GM12865 (cell line): ENCODE measurements at regions not wholly inside any gene's neighbourhood (a gene's known extent, or its start where the extent isn't known, plus 50 kb on each side); places are given as distances from the start of the nearest gene placed in this dataset.

Experiments
- DNase-seq: peaks from one replicate; pipeline ENCODE4 v3.0.0; 2010; ENCODE audit warnings: low read depth
- H3K4me3 ChIP-seq: 2 replicates; pipeline ENCODE4 v1.5.1; 2011; ENCODE audit warnings: mild to moderate bottlenecking, low read depth, low read length, control low read depth
- TF ChIP-seq, protein P1 (sequence below): IDR thresholded peaks from 2 replicates; pipeline ENCODE4 v1.5.1; 2011; ENCODE audit warnings: low read length, control low read depth, low read depth, inconsistent platforms; ENCODE audit not compliant: insufficient read depth; ENCODE audit errors: missing control alignments

DNA sequence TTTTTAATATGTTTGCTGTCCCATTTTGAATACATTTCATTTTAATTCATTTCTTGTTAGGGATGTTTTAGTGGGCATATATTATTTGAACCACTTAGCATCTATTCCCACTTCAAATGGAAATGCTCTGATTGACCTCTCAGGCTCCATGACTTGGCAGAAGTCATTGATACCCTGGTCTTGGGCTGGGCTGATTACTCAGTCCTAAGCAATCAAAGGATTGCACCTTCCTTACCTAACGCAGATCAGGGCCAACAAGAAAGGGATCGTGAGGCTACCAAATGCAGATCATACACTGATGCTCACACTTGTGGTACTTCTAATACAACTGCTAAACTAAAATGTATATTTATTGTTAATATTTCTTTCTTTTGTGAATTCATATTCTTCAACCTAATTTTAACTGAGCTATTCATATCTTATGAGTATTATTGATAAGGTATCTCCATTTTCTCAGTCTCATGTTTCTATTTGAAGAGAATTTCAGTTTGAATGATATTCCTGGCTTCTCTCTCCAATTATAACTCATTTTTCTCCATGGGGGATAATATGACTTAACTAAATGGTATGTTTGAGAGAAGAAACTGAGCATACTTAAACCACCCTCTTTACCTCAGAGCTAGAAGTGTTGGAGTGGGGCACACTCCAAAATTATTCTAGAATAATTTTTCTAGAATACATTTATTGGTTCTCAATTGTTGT, 615.5 kb upstream of the ADAMTS5 start:
- TF ChIP-seq, protein P1, sequence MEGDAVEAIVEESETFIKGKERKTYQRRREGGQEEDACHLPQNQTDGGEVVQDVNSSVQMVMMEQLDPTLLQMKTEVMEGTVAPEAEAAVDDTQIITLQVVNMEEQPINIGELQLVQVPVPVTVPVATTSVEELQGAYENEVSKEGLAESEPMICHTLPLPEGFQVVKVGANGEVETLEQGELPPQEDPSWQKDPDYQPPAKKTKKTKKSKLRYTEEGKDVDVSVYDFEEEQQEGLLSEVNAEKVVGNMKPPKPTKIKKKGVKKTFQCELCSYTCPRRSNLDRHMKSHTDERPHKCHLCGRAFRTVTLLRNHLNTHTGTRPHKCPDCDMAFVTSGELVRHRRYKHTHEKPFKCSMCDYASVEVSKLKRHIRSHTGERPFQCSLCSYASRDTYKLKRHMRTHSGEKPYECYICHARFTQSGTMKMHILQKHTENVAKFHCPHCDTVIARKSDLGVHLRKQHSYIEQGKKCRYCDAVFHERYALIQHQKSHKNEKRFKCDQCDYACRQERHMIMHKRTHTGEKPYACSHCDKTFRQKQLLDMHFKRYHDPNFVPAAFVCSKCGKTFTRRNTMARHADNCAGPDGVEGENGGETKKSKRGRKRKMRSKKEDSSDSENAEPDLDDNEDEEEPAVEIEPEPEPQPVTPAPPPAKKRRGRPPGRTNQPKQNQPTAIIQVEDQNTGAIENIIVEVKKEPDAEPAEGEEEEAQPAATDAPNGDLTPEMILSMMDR = no peak
- DNase-seq = no peak
- no peak overlapping the region for H3K4me3 ChIP-seq

DNA sequence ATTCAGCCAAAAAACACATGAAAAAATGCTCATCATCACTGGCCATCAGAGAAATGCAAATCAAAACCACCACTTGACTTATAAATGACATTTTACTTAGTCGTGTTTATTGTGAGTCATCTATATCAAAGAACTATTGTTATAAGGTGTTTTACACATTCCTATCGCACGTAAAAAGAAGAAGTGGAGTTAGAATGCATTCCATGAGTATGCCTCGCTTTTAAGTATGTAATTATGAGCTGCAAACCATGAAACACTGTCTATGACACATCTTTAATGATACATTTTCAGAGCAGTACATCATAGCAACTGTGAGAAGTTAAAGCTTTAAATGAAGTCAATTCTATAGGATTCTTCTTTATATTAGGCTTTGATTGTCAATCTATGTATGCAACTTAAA, 614.3 kb upstream of the ADAMTS5 start:
- H3K4me3 ChIP-seq = no peak overlapping the region
- TF ChIP-seq, protein P1 = no peak
- no peak for DNase-seq

DNA sequence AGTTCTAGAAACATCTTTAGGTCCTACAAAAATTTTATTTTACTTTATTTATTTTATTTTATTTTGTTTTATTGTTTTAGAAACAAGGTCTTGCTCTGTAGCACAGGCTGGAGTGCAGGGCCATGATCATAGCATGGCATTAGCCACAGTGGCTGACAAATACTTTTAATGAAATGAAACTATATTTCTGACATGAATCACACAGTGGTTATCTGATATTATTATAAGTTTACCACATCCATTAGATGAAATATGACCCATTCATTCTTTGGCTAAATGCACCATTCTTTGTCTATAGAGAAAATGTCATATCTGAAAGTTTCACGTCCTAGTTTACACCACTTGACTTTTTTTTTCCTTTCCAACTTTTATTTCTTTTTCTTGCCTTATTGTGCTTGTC, 613.4 kb upstream of the ADAMTS5 start:
- TF ChIP-seq, protein P1 = no peak
- no peak for DNase-seq
- no peak overlapping the region for H3K4me3 ChIP-seq

DNA sequence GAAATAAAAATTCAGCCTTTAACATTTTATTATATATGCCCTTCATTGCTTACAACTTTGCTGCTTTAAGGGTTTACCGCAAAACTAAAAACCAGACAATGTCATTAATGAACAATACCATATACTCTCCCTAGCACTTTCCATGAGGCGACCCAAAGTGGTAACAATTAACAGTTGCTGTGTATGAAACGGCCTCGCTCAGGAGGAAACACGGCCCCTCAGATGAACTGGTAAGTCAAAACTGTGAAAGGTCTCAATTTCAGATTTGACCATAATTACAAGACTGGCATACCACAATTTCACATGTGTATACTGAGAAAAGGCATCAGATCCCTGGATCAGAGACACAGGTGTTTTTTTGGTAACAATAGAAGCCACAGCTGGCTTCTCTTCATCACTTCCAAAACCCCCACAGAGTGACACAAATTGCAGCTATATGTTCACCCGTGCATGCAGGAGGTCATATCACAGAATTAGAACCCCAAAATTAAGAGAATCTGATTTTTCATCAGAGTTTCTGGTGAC, 611.9 kb upstream of the ADAMTS5 start:
- no peak overlapping the region for H3K4me3 ChIP-seq
- DNase-seq = no peak
- TF ChIP-seq, protein P1 = no peak

DNA sequence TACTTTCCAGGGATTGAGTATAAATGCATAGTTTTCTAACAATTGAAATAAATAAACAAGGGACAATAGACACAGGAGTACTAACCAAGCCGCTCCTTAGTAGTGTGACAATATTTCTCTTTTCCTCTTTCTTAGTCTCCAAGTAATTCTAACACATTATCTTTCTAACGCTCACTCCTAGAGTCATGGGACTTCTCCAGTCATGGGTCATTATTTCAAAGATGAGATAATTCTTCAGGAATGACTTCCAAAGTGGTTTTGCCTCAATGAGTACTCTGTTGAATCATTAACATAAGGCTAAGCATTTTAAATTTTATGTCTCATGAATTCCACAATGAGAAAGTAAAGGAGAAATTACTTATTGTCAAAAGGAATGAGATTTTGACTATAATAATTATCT, 605.8 kb upstream of the ADAMTS5 start:
- TF ChIP-seq, protein P1 = no peak
- DNase-seq = no peak
- H3K4me3 ChIP-seq = no peak overlapping the region

DNA sequence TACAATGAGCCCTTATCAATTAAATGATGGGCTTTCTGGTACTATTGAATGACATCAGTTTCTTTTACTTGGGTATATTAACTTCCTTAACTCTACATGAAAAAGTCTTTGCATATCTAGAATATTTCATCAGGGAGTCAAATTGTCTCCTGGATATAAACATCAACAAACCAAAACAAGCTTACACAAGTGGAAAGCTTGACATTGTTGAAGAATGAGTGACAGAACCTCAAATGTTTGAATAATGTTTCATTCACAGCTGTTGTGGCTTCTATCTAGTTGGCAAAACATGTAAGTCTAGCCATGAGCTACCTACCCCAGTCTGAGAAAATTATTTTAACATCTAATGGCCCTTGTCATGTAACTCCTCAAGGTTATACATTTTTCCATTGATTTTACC, 604.8 kb upstream of the ADAMTS5 start:
- DNase-seq = no peak
- H3K4me3 ChIP-seq = no peak overlapping the region
- TF ChIP-seq, protein P1 = no peak

DNA sequence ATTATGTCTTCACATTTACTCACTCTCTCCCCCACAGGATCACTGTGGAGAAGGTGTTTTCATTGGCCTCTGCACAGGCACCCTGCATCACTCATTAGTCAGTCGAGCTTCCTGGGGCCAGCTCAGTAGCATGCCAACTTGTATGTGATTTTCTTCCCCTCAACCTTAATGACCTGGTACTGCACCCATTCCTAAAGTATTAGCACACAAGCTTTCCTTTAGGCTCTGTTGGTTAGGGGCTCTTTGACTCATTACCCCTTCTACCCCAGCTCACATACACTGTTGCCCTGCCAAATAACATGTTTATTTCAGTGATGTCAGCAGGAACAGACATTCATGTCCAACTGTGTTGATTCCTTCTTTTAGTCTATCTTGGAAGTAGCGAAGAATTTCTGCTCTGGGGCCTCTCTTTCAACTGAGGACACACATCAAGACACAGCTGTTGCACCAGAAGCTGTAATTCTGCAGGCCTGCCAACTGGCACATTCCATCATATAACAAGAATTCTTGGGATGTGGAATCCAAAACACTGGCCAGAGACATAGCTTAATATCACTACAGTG, 603.5 kb upstream of the ADAMTS5 start:
- H3K4me3 ChIP-seq = no peak overlapping the region
- DNase-seq = no peak
- TF ChIP-seq, protein P1 = no peak
